Gastrocnemius medialis (tissue), 4 donors: ENCODE measurements at regions not wholly inside any gene's neighbourhood (a gene's known extent, or its start where the extent isn't known, plus 50 kb on each side); places are given as distances from the start of the nearest gene placed in this dataset.

ENCODE experiments used
- CTCF ChIP-seq, 5 experiments: fragments of 450-650 bp in 3 of 5; fragments of 200-600 bp in 2 of 5; sonication (generic) in 2 of 5; IDR thresholded peaks in 4 of 5; conservative IDR thresholded peaks in 1 of 5; 1 replicate in 4 of 5; 2 replicates in 1 of 5; pipeline ENCODE4 v1.5.1; 2016 to 2019; ENCODE audit warnings: antibody characterized with exemption in 5 of 5, mild to moderate bottlenecking in 3 of 5, moderate library complexity in 3 of 5
- POLR2A ChIP-seq, 2 donors: fragments of 450-650 bp; IDR thresholded peaks; one replicate each; pipeline ENCODE4 v1.6.1; 2017; ENCODE audit warnings: antibody characterized with exemption in 2 of 2, mild to moderate bottlenecking in 2 of 2, moderate library complexity in 2 of 2

DNA sequence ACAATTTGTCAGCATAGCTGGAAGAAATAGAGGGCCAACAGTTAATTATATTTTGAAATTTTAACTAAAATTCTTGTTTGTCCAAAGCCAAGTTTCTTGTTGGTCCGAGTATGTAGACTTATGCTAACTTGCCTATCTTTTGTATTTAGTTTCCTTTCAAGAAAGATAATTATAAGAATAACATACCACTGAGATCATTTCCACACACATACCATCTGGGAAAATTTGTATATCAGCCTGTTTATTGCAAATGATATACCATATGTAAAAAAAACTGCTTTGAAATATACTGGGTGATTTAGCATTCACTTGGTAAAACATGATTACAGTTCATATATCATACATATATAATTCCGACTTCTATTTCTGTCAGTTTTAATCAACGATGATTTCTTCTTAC is 84.7 kb upstream of the ANKRD50 start:
- TF ChIP-seq POLR2A (IDR thresholded peaks at IDR 0.05) (no peak), CTCF (IDR thresholded peaks at IDR 0.05 in 4 of 5, conservative IDR thresholded peaks at IDR 0.05 in 1 of 5) (no peak)
